CD4-positive, alpha-beta T cell treated with Interleukin-6 for 4 hours (primary cell): ENCODE measurements at regions not wholly inside any gene's neighbourhood (a gene's known extent, or its start where the extent isn't known, plus 50 kb on each side); places are given as distances from the start of the nearest gene placed in this dataset.
"Not testable (repeated sequence)": the region's sequence is repeated elsewhere in the genome, so short reads cannot be mapped to it uniquely, and the experiment has no call there.

Source experiments
- DNase-seq: peaks from one replicate; pipeline ENCODE4 v3.0.0-alpha.2; 2020; ENCODE audit warnings: mixed read lengths

DNA sequence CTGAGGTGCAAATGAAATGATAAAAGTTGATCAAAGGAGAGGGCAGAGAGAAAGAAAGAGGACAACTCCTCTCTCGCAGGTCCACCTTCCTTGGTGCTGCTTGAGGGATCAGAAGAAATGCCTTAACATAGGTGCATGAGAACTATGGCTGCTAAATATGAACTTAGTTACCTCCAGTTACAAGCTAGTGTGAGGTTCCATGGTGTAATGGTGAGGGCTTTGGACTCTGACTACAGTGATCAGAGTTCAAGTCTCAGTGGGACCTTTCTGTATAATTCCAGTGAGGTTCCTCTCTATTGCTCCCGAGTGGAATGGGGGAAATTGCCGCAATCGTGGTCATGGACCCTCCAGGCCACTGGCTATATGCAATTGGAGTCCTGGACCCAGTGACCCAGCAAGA lies 387.3 kb downstream of the FAM72C start:
- DNase-seq = no peak

- no peak for DNase-seq
These were observed 396.8 kb downstream of the FAM72C start for GRCh38 chr1:143574891-143575520.

DNA sequence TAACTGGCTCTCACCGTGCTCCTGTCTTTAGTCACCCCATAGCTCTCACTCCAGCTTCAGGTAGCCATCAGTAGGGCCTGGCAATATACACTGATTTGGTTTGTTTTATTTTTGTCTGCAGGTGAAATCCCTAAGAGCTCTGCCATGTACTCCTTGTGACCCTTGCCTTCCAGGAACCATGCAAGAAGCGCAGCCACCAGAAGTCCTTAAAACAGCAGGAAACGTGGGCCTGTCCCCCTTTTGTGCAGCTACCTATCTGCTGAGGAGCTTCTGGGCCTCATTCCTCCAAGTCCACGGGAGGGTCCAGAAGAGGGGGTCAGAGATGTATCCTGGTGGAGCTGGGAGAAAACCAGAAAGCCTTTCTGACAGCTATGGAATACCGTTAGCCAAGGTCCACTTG lies 399.1 kb downstream of the FAM72C start:
- DNase-seq = not testable (repeated sequence)

DNA sequence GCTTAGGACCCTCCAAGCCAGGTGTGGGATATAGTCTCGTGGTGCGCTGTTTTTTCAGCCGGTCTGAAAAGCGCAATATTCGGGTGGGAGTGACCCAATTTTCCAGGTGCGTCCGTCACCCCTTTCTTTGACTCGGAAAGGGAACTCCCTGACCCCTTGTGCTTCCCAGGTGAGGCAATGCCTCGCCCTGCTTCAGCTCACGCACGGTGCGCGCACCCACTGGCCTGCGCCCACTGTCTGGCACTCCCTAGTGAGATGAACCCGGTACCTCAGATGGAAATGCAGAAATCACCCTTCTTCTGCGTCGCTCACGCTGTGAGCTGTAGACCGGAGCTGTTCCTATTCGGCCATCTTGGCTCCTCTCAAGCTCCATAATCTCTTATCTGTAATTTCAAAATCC lies 408.0 kb downstream of the FAM72C start:
- DNase-seq = not testable (repeated sequence)

- DNase-seq = no peak
These were observed 418.2 kb downstream of the FAM72C start for GRCh38 chr1:143553627-143554026.

DNA sequence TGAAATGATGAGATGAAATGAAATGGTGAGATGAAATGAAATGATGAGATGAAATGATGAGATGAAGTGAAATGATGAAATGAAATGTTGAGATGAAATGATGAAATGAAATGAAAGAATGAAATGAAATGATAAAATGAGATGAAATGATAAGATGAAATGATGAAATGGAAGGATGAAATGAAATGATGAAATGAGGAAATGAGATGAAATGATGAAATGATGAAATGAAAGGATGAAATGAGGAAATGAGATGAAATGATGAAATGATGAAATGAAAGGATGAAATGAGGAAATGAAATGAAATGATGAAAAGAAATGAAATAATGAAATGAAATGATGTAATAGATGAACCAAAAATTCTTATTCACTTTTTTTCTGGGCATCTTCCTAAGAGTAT lies 467.1 kb downstream of the FAM72C start:
- not testable (repeated sequence) for DNase-seq

- DNase-seq = not testable (repeated sequence)
These were observed 467.7 kb downstream of the FAM72C start for GRCh38 chr1:143504080-143504479.

- not testable (repeated sequence) for DNase-seq
These were observed 468.7 kb downstream of the FAM72C start for GRCh38 chr1:143503048-143503447.

DNA sequence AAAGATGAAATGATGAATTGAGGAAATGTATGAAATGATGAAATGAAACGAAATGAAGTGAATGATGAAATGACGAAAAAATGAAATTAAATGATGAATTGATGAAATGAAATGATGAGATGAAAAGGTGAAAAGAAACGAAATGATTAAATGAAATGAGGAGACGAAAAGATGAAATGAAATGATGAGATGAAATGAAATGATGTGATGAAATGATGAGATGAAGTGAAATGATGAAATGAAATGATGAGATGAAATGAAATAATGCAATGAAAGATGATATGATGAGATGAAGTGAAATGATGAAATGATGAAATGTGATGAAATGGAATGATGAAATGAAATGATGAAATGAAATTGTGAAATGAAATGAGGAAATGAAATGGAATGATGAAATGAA lies 469.7 kb downstream of the FAM72C start:
- not testable (repeated sequence) for DNase-seq

DNA sequence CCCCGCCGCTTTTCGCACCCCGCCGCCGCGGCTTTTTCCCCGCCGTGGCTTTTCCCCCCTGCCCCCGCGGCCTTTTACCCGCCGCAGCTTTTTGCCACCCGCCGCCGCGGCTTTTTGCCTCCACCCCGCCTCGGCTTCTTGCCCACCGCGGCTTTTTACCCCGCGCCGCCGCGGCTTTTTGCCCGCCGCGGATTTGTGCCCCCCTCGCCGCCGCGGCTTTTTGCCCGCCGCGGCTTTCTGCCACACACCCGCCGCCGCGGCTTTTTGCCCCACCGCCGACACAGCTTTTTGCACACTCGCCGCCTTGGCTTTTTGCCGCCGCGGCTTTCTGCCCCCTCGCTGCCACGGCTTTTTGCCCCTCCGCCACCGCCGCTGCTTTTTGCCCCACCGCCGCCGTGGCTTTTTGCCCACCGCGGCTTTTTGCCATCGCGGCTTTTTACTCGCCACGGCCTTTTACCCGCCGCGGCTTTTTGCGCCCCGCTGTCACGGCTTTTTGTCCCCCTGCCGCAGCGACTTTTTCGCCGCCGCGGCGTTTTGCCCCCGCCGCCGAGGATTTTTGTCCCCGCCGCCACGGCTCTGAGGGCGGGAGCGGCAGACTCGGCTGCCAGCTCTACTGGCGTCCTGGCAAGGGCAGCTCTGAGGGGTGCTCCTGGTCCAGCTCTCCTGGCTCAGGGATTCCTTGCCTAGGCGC lies 473.6 kb downstream of the FAM72C start:
- peak; percentile 1 for DNase-seq

- DNase-seq = peak; percentile 0
These were observed 474.4 kb downstream of the FAM72C start for GRCh38 chr1:143497374-143497747.

- DNase-seq = not testable (repeated sequence)
These were observed 475.0 kb downstream of the FAM72C start for GRCh38 chr1:143496526-143497373.
